ENCODE measurements at regions not wholly inside any gene's neighbourhood (a gene's known extent, or its start where the extent isn't known, plus 50 kb on each side); places are given as distances from the start of the nearest gene placed in this dataset.

DNA sequence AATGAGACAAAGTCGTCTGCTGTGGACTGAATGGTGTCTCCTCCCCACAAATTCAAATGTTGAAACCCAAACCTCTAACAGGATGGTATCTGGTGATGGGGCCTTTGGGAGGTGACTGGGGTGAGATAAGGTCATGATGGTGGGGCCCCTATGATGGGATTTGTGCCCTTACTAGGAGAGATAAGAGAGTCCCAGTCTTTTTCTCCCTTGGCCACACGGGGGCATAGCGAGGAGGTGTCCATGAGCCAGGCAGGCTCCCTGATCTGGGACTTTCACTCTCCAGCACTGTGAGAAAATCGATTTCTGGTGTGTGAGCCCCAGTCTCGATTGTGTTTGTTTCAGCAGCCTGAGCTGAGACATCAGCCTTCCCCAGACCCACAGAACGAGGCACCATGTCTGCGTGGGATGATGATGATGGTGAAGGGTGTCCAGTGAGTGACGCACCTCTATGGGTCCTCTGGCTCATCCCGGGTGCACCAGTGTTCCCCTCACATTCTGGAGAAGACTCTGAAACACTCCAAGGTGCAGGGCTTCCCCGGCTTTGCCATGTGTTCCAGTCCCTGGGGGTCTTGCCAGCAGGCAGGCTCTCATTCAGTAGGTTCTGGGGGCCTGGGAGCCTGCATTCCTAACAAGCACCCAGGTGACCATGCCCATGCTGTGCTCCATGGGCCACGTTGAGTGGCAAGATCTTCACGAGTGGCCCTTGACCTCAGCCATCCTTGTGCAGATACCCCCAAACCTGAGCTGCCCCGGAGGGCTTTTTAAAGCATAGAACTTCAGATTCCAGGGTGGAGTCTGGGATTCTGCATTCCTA lies 363.0 kb downstream of the CTTN start:
- Histone ChIP-seq H3K27ac (ENCODE audit: low read depth in 2 of 2, low read length in 2 of 2) (no peak overlapping the region), H3K4me1 (ENCODE audit: control insufficient read depth in 2 of 2, insufficient read depth in 2 of 2, low read length in 2 of 2) (no peaks in the 10 kb centered on the region), H3K9me3 (ENCODE audit: control insufficient read depth in 2 of 2, low read length in 2 of 2) (no peaks in the 10 kb centered on the region), H3K4me3 (ENCODE audit: low read length in 2 of 2) (no peak overlapping the region), H3K27me3 (ENCODE audit: control insufficient read depth in 2 of 2, insufficient read depth in 2 of 2, low read length in 2 of 2) (no peaks in the 10 kb centered on the region), H3K9ac (ENCODE audit: low read depth in 1 of 2, low read length in 2 of 2) (no peak overlapping the region), H3K36me3 (ENCODE audit: control insufficient read depth in 2 of 2, insufficient read depth in 2 of 2, low read length in 2 of 2) (no peaks in the 10 kb centered on the region)

DNA sequence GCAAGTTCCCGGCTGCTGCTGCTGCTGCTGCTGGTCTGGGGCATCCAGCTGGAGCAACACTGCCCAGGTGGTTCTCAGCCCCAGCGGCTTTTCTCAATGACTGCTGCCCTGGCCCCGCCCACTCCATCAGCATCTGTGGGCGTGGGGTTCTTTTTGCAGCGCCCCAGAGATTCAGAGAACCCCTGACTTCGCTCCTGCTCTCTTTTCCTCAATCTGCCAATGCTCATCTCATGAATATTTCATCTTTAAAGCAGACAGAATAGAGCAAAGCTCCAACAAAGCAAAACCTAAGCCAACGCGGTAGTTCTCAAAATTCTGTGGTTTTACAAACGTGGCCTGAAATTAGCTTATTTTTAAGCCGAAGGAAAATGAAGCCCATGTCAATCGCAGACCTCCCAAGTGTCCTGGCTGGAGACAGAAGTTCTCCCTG lies 363.6 kb downstream of the CTTN start:
- no peaks in the 10 kb centered on the region for H3K27me3 ChIP-seq (ENCODE audit: control insufficient read depth in 2 of 2, insufficient read depth in 2 of 2, low read length in 2 of 2)
- no peak overlapping the region for H3K27ac ChIP-seq (ENCODE audit: low read depth in 2 of 2, low read length in 2 of 2)
- no peaks in the 10 kb centered on the region for H3K9me3 ChIP-seq (ENCODE audit: control insufficient read depth in 2 of 2, low read length in 2 of 2)
- H3K4me3 ChIP-seq (ENCODE audit: low read length in 2 of 2), result no peak overlapping the region
- H3K36me3 ChIP-seq (ENCODE audit: control insufficient read depth in 2 of 2, insufficient read depth in 2 of 2, low read length in 2 of 2), result no peaks in the 10 kb centered on the region
- no peak overlapping the region for H3K9ac ChIP-seq (ENCODE audit: low read depth in 1 of 2, low read length in 2 of 2)
- no peaks in the 10 kb centered on the region for H3K4me1 ChIP-seq (ENCODE audit: control insufficient read depth in 2 of 2, insufficient read depth in 2 of 2, low read length in 2 of 2)

DNA sequence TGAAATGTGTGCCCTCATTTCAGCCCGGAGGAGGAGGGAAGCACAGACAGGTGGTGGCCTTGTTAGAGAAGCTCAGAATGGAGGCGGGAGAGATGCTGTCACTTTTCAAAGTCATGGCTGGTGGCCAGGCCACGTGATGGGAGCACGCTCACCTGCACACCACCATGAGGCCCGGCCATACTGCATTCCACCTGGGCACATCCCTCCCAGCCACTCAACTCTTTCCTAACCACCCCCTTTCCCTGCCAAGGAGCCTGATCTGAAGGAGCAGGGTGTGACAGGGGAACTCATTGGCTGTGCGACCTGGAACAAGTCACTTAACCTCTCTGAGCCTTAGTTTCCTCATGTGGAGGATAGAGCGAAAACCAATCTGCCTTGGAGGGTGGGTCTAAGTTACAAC lies 364.5 kb downstream of the CTTN start:
- no peak overlapping the region for H3K27ac ChIP-seq (ENCODE audit: low read depth in 2 of 2, low read length in 2 of 2)
- H3K36me3 ChIP-seq (ENCODE audit: control insufficient read depth in 2 of 2, insufficient read depth in 2 of 2, low read length in 2 of 2), result no peaks in the 10 kb centered on the region
- H3K9me3 ChIP-seq (ENCODE audit: control insufficient read depth in 2 of 2, low read length in 2 of 2), result no peaks in the 10 kb centered on the region
- no peaks in the 10 kb centered on the region for H3K27me3 ChIP-seq (ENCODE audit: control insufficient read depth in 2 of 2, insufficient read depth in 2 of 2, low read length in 2 of 2)
- no peak overlapping the region for H3K9ac ChIP-seq (ENCODE audit: low read depth in 1 of 2, low read length in 2 of 2)
- no peak overlapping the region for H3K4me3 ChIP-seq (ENCODE audit: low read length in 2 of 2)
- no peaks in the 10 kb centered on the region for H3K4me1 ChIP-seq (ENCODE audit: control insufficient read depth in 2 of 2, insufficient read depth in 2 of 2, low read length in 2 of 2)

DNA sequence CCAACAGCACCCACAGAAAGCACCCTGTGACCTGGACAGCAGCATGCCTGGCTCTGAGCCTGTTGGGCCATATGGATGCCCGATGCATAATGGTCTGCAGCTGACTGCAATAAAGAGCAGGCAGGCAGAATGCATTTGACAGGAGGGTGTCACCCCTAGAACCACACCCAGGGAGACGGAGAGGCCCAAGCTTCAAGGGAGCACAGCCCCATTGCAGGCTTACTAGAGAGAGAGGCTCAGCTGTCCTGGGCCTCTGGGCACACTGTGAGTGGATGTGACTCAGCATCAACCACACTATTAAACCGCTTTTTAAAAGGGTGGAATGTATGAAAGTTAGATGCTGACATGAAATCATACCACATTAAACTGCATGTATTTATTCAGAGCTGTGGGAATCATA lies 365.3 kb downstream of the CTTN start:
- no peaks in the 10 kb centered on the region for H3K27me3 ChIP-seq (ENCODE audit: control insufficient read depth in 2 of 2, insufficient read depth in 2 of 2, low read length in 2 of 2)

DNA sequence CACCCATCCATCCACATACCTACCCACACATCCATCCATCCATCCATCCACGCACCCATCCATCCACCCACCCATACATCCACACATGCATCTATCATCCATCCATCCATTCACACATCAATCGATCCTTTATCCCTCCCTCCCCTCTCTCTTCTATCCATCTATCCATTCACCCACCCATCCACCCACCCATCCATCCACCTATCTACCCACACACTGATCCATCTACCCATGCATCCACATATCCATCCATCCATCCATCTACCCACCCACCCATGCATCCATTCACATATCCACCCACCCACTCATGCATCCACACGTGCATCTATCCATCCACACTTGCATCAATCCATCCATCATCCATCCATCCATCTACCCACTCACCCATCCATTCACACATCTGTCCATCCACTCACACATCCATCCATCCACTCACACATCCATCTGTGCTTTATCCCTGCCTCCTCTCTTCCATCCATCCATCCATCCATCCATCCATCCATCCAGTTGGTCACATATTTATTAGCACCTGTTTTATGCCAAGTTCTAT lies 366.1 kb downstream of the CTTN start:
- no peak overlapping the region for H3K4me3 ChIP-seq (ENCODE audit: low read length in 2 of 2)
- H3K36me3 ChIP-seq (ENCODE audit: control insufficient read depth in 2 of 2, insufficient read depth in 2 of 2, low read length in 2 of 2), result no peaks in the 10 kb centered on the region
- H3K9ac ChIP-seq (ENCODE audit: low read depth in 1 of 2, low read length in 2 of 2), result no peak overlapping the region
- H3K27me3 ChIP-seq (ENCODE audit: control insufficient read depth in 2 of 2, insufficient read depth in 2 of 2, low read length in 2 of 2), result no peaks in the 10 kb centered on the region
- H3K9me3 ChIP-seq (ENCODE audit: control insufficient read depth in 2 of 2, low read length in 2 of 2), result no peaks in the 10 kb centered on the region
- no peaks in the 10 kb centered on the region for H3K4me1 ChIP-seq (ENCODE audit: control insufficient read depth in 2 of 2, insufficient read depth in 2 of 2, low read length in 2 of 2)
- no peak overlapping the region for H3K27ac ChIP-seq (ENCODE audit: low read depth in 2 of 2, low read length in 2 of 2)

More for the DNA sequence above, 365.3 kb downstream of the CTTN start:
- no peak overlapping the region for H3K27ac ChIP-seq (ENCODE audit: low read depth in 2 of 2, low read length in 2 of 2)
- no peaks in the 10 kb centered on the region for H3K36me3 ChIP-seq (ENCODE audit: control insufficient read depth in 2 of 2, insufficient read depth in 2 of 2, low read length in 2 of 2)
- no peaks in the 10 kb centered on the region for H3K9me3 ChIP-seq (ENCODE audit: control insufficient read depth in 2 of 2, low read length in 2 of 2)
- no peak overlapping the region for H3K9ac ChIP-seq (ENCODE audit: low read depth in 1 of 2, low read length in 2 of 2)
- no peak overlapping the region for H3K4me3 ChIP-seq (ENCODE audit: low read length in 2 of 2)
- H3K4me1 ChIP-seq (ENCODE audit: control insufficient read depth in 2 of 2, insufficient read depth in 2 of 2, low read length in 2 of 2), result no peaks in the 10 kb centered on the region

DNA sequence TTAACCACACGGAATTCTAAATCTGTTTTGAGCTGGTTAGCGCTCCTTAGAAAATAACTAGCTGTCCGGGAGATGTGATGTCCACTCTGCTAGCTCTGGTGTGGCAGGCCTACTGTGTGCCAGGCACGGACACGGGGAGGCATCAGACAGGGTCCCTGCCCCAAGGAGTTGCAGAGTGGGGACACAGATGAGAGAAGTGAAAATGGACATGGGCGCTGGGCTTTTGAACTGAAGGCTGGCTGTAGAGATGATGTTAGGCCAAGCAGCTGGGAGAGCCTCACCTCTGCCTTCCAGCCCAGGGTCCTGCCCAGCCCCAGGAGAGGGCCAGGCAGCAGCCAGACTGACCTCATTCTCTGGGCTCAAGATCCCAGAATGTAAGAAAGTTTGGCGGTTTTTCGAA lies 368.6 kb downstream of the CTTN start:
- no peaks in the 10 kb centered on the region for H3K9me3 ChIP-seq (ENCODE audit: control insufficient read depth in 2 of 2, low read length in 2 of 2)
- no peak overlapping the region for H3K4me3 ChIP-seq (ENCODE audit: low read length in 2 of 2)
- H3K27me3 ChIP-seq (ENCODE audit: control insufficient read depth in 2 of 2, insufficient read depth in 2 of 2, low read length in 2 of 2), result no peaks in the 10 kb centered on the region
- H3K9ac ChIP-seq (ENCODE audit: low read depth in 1 of 2, low read length in 2 of 2), result no peak overlapping the region
- no peaks in the 10 kb centered on the region for H3K4me1 ChIP-seq (ENCODE audit: control insufficient read depth in 2 of 2, insufficient read depth in 2 of 2, low read length in 2 of 2)
- no peak overlapping the region for H3K27ac ChIP-seq (ENCODE audit: low read depth in 2 of 2, low read length in 2 of 2)
- no peaks in the 10 kb centered on the region for H3K36me3 ChIP-seq (ENCODE audit: control insufficient read depth in 2 of 2, insufficient read depth in 2 of 2, low read length in 2 of 2)

DNA sequence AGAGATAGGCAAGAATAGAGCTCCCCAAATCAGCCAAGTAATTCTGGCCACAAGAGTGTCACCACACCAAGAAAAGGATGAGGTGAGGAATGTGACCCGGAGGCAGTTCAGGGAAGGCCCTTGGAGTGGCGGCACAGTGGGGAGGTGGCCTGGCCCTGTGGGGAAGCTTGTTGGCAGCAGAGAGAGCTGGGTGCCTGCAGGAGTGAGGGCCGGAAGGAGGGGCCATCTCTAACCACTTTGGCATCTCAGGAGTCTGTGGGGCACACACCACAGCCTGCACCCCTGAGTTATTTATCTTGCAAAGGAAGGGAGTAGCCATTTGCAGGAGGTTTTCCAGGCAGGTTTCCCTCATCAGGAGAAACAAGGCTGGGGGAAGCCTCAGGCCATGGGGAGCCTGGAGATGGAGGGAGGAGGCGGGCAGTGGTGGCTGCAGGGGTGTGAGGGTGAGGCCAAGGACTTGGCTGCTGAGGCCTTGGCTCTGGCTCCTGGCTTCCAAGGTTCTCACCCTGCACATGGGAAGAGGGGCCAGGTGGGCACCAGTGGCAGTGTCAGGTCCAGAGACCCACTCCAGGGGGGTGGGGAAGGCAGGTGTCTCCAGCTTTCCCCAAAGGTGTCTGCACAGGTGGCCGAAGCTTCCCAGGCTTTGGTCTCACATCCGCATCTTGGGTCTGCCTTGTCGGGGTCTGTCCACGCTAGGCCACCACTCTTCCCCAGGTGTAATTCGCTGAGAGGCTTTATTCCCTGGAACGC lies 370.2 kb downstream of the CTTN start:
- H3K9ac ChIP-seq (ENCODE audit: low read depth in 1 of 2, low read length in 2 of 2), result no peak overlapping the region
- H3K4me3 ChIP-seq (ENCODE audit: low read length in 2 of 2), result no peak overlapping the region
- no peaks in the 10 kb centered on the region for H3K36me3 ChIP-seq (ENCODE audit: control insufficient read depth in 2 of 2, insufficient read depth in 2 of 2, low read length in 2 of 2)
- H3K27ac ChIP-seq (ENCODE audit: low read depth in 2 of 2, low read length in 2 of 2), result no peak overlapping the region
- no peaks in the 10 kb centered on the region for H3K27me3 ChIP-seq (ENCODE audit: control insufficient read depth in 2 of 2, insufficient read depth in 2 of 2, low read length in 2 of 2)
- no peaks in the 10 kb centered on the region for H3K9me3 ChIP-seq (ENCODE audit: control insufficient read depth in 2 of 2, low read length in 2 of 2)
- no peaks in the 10 kb centered on the region for H3K4me1 ChIP-seq (ENCODE audit: control insufficient read depth in 2 of 2, insufficient read depth in 2 of 2, low read length in 2 of 2)

DNA sequence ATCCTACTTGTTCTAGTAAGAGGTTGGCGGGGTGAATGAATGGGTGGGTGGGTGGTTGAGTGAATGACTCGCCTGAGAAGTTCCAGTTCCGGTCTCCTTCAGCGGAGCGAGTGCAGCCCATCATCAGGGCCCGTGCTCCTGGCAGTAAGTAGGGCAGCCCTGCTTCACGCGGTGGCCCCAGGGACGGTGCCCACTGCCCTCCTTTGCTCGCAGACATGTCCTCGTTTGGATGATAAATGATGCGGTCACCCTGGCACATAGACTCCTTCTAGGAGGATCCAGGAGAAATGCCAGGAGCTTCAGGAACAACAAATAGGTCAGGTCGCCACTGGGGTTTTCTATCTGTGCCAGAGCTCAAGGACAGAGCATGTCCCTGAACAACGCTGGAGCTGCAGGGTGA lies 370.8 kb downstream of the CTTN start:
- no peak overlapping the region for H3K27ac ChIP-seq (ENCODE audit: low read depth in 2 of 2, low read length in 2 of 2)
- H3K4me3 ChIP-seq (ENCODE audit: low read length in 2 of 2), result no peak overlapping the region
- H3K4me1 ChIP-seq (ENCODE audit: control insufficient read depth in 2 of 2, insufficient read depth in 2 of 2, low read length in 2 of 2), result no peaks in the 10 kb centered on the region
- H3K27me3 ChIP-seq (ENCODE audit: control insufficient read depth in 2 of 2, insufficient read depth in 2 of 2, low read length in 2 of 2), result no peaks in the 10 kb centered on the region
- H3K9ac ChIP-seq (ENCODE audit: low read depth in 1 of 2, low read length in 2 of 2), result no peak overlapping the region
- no peaks in the 10 kb centered on the region for H3K36me3 ChIP-seq (ENCODE audit: control insufficient read depth in 2 of 2, insufficient read depth in 2 of 2, low read length in 2 of 2)
- no peaks in the 10 kb centered on the region for H3K9me3 ChIP-seq (ENCODE audit: control insufficient read depth in 2 of 2, low read length in 2 of 2)

DNA sequence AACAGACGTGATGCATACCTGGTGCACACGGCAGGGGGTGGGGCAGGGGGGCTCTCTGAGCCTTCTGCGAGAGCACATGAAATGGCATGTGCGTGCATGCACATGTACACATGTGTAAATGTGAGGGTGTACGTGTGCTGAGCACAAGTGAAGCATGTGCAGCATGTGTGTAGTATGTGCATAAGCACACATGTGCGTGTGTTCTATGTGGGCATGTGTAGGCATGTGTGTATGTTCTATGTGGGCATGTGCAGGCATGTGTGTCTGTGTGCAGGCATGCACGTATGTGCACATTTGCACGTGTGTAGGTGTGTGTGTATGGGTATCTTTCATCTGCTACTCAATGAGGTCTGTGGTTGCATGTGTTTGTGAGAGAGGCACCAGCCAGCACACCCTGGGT lies 371.2 kb downstream of the CTTN start:
- Histone ChIP-seq H3K4me1 (ENCODE audit: control insufficient read depth in 2 of 2, insufficient read depth in 2 of 2, low read length in 2 of 2) (no peaks in the 10 kb centered on the region), H3K36me3 (ENCODE audit: control insufficient read depth in 2 of 2, insufficient read depth in 2 of 2, low read length in 2 of 2) (no peaks in the 10 kb centered on the region), H3K4me3 (ENCODE audit: low read length in 2 of 2) (no peak overlapping the region), H3K27ac (ENCODE audit: low read depth in 2 of 2, low read length in 2 of 2) (no peak overlapping the region), H3K27me3 (ENCODE audit: control insufficient read depth in 2 of 2, insufficient read depth in 2 of 2, low read length in 2 of 2) (no peaks in the 10 kb centered on the region), H3K9me3 (ENCODE audit: control insufficient read depth in 2 of 2, low read length in 2 of 2) (no peaks in the 10 kb centered on the region), H3K9ac (ENCODE audit: low read depth in 1 of 2, low read length in 2 of 2) (no peak overlapping the region)

DNA sequence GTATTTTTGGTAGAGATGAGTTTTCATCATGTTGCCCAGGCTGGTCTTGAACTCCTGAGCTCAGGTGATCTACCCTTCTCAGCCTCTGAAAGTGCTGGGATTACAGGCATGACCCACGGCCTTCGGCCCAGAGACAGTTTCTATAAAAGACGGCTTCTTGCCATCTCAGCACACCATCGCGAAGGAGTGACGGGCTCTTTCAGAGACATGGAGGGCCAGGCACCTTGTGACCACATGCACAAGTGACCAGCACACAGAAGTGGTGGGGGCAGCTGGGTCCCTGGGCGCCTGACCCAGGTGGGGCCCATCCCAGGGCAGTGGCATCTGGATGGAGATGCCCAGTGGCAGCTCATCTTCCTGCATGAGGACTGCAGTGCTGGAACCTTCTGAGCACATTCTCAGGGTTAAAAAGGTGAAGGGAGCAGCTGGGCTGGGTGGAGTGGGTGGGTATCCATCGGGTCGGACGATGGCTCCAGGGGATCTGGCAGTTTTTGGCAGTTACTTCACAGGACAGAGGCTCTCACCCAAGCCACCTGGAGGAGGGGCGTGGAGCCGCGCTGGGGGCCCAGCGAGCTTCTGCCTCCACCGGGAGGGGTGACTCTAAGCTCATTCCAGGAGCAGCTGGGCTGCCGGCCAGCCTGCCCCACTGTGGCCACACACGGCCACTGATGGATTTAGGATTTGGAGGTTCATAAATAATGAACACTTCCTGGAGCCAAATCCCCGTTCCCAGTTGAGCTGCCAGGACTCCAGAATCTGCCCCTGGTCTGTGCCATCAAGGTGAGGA lies 373.0 kb downstream of the CTTN start:
- H3K9me3 ChIP-seq (ENCODE audit: control insufficient read depth in 2 of 2, low read length in 2 of 2), result no peaks in the 10 kb centered on the region
- no peak overlapping the region for H3K4me3 ChIP-seq (ENCODE audit: low read length in 2 of 2)
- no peak overlapping the region for H3K9ac ChIP-seq (ENCODE audit: low read depth in 1 of 2, low read length in 2 of 2)
- H3K27me3 ChIP-seq (ENCODE audit: control insufficient read depth in 2 of 2, insufficient read depth in 2 of 2, low read length in 2 of 2), result no peaks in the 10 kb centered on the region
- H3K36me3 ChIP-seq (ENCODE audit: control insufficient read depth in 2 of 2, insufficient read depth in 2 of 2, low read length in 2 of 2), result no peaks in the 10 kb centered on the region
- H3K27ac ChIP-seq (ENCODE audit: low read depth in 2 of 2, low read length in 2 of 2), result no peak overlapping the region
- H3K4me1 ChIP-seq (ENCODE audit: control insufficient read depth in 2 of 2, insufficient read depth in 2 of 2, low read length in 2 of 2), result no peaks in the 10 kb centered on the region
